ENCODE measurements at regions not wholly inside any gene's neighbourhood (a gene's known extent, or its start where the extent isn't known, plus 50 kb on each side); places are given as distances from the start of the nearest gene placed in this dataset.

DNA sequence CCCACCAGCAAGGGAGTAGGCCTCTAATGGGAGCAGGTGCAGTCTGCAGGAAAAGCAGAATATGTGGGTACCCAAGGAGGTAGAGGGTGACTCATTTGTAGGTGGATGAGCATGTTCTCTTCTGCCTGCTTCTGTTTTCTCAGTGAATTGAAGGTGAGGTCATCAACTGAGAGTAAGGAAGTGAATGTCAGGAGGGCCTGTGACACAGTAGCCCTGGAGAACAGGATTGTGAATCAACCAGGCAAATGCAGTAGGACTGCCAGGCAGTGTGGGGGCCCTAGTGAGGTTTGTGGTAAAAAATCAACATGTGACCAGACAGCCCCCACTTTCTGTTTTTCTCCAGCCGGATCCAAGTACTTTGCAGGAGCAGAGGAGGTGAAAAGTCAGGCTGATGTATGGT, 150.5 kb upstream of the SOX9 start:
- no peaks in the 10 kb centered on the region for H3K9me1 ChIP-seq (ENCODE audit: control insufficient read depth, extremely low read depth, insufficient read depth, low read length)
- TF ChIP-seq EZH2 (IDR thresholded peaks at IDR 0.05; ENCODE audit: low read length), result no peak
- TF ChIP-seq, protein P1, sequence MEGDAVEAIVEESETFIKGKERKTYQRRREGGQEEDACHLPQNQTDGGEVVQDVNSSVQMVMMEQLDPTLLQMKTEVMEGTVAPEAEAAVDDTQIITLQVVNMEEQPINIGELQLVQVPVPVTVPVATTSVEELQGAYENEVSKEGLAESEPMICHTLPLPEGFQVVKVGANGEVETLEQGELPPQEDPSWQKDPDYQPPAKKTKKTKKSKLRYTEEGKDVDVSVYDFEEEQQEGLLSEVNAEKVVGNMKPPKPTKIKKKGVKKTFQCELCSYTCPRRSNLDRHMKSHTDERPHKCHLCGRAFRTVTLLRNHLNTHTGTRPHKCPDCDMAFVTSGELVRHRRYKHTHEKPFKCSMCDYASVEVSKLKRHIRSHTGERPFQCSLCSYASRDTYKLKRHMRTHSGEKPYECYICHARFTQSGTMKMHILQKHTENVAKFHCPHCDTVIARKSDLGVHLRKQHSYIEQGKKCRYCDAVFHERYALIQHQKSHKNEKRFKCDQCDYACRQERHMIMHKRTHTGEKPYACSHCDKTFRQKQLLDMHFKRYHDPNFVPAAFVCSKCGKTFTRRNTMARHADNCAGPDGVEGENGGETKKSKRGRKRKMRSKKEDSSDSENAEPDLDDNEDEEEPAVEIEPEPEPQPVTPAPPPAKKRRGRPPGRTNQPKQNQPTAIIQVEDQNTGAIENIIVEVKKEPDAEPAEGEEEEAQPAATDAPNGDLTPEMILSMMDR (optimal IDR thresholded peaks at IDR 0.05 in 1 of 3, IDR thresholded peaks at IDR 0.05 in 1 of 3, conservative IDR thresholded peaks at IDR 0.05 in 1 of 3; ENCODE audit: extremely low read depth in 1 of 3, insufficient read depth in 2 of 3, low read length in 3 of 3), result peak; percentile 31 to 43 (median 34)
- no peak overlapping the region for H3K9ac ChIP-seq (ENCODE audit: control insufficient read depth, extremely low read depth, insufficient read depth, low read length)
- H2AFZ ChIP-seq (ENCODE audit: control insufficient read depth, low read length), result no peak overlapping the region
- dilution Hi-C loops (cut with MboI; ENCODE audit: extremely low pct_ligation_motif_present, low sequenced_read_pairs), result no loop called here
- no peak overlapping the region for H3K4me3 ChIP-seq (ENCODE audit: control insufficient read depth in 2 of 3, extremely low read depth in 1 of 3, insufficient read depth in 2 of 3, low read depth in 1 of 3, low read length in 3 of 3)
- no peaks in the 10 kb centered on the region for H3K79me2 ChIP-seq (ENCODE audit: control insufficient read depth, insufficient read depth, low read length)
- peak; percentile 71 for DNase-seq (ENCODE audit: low read depth, low spot score)
- no peaks in the 10 kb centered on the region for H3K27me3 ChIP-seq (ENCODE audit: control insufficient read depth, extremely low read depth, insufficient read depth, low read length)
- no peaks in the 10 kb centered on the region for H3K9me3 ChIP-seq (ENCODE audit: control insufficient read depth, low read depth, low read length)
- peak overlapping the region; percentile 32 for H3K27ac ChIP-seq (ENCODE audit: control insufficient read depth, insufficient read depth, low read length)
- peaks cover 17% of the 10 kb centered on the region for H3K4me1 ChIP-seq (ENCODE audit: control insufficient read depth, extremely low read depth, insufficient read depth, low read length)
- FAIRE-seq, result peak; percentile 99
- H3K36me3 ChIP-seq (ENCODE audit: control insufficient read depth in 2 of 2, extremely low read depth in 1 of 2, insufficient read depth in 2 of 2, low read length in 2 of 2), result no peaks in the 10 kb centered on the region
- H4K20me1 ChIP-seq (ENCODE audit: control insufficient read depth, extremely low read depth, insufficient read depth, low read length), result no peaks in the 10 kb centered on the region
- no peak overlapping the region for H3K4me2 ChIP-seq (ENCODE audit: control insufficient read depth, extremely low read depth, insufficient read depth, low read depth, low read length)

DNA sequence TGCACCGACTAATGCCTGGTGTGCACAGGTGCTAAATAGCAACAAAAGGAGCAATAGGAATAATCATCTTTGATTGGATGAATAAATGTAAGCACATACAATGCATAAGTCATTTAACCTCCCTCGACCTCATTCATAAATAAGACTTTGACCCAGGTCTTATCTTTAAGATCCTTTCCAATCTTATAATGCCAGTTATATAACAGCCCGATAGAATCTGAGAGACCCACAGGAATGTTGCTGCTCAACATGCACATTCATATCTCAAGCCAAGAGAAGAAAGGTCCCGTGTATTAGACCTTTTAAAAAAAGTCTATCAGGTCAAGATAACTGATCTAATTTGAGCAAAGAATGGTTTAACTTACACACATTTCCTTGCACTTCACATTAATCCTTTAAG, 146.8 kb upstream of the SOX9 start:
- FAIRE-seq, result no peak
- no peaks in the 10 kb centered on the region for H4K20me1 ChIP-seq (ENCODE audit: control insufficient read depth, extremely low read depth, insufficient read depth, low read length)
- H3K9me1 ChIP-seq (ENCODE audit: control insufficient read depth, extremely low read depth, insufficient read depth, low read length), result no peaks in the 10 kb centered on the region
- no peaks in the 10 kb centered on the region for H3K36me3 ChIP-seq (ENCODE audit: control insufficient read depth in 2 of 2, extremely low read depth in 1 of 2, insufficient read depth in 2 of 2, low read length in 2 of 2)
- no peak overlapping the region for H2AFZ ChIP-seq (ENCODE audit: control insufficient read depth, low read length)
- H3K4me3 ChIP-seq (ENCODE audit: control insufficient read depth in 2 of 3, extremely low read depth in 1 of 3, insufficient read depth in 2 of 3, low read depth in 1 of 3, low read length in 3 of 3), result no peak overlapping the region
- H3K9ac ChIP-seq (ENCODE audit: control insufficient read depth, extremely low read depth, insufficient read depth, low read length), result no peak overlapping the region
- dilution Hi-C loops (cut with MboI; ENCODE audit: extremely low pct_ligation_motif_present, low sequenced_read_pairs), result no loop called here
- no peaks in the 10 kb centered on the region for H3K27me3 ChIP-seq (ENCODE audit: control insufficient read depth, extremely low read depth, insufficient read depth, low read length)
- no peaks in the 10 kb centered on the region for H3K79me2 ChIP-seq (ENCODE audit: control insufficient read depth, insufficient read depth, low read length)
- peaks cover 40% of the 10 kb centered on the region for H3K4me1 ChIP-seq (ENCODE audit: control insufficient read depth, extremely low read depth, insufficient read depth, low read length)
- TF ChIP-seq EZH2 (IDR thresholded peaks at IDR 0.05; ENCODE audit: low read length), result no peak
- TF ChIP-seq, protein P1 (optimal IDR thresholded peaks at IDR 0.05 in 1 of 3, IDR thresholded peaks at IDR 0.05 in 1 of 3, conservative IDR thresholded peaks at IDR 0.05 in 1 of 3; ENCODE audit: extremely low read depth in 1 of 3, insufficient read depth in 2 of 3, low read length in 3 of 3), result no peak
- no peak overlapping the region for H3K27ac ChIP-seq (ENCODE audit: control insufficient read depth, insufficient read depth, low read length)
- no peak for DNase-seq (ENCODE audit: low read depth, low spot score)
- H3K4me2 ChIP-seq (ENCODE audit: control insufficient read depth, extremely low read depth, insufficient read depth, low read depth, low read length), result no peak overlapping the region
- H3K9me3 ChIP-seq (ENCODE audit: control insufficient read depth, low read depth, low read length), result no peaks in the 10 kb centered on the region

Measured in keratinocyte (primary cell).